Hepatic stellate cell (primary cell): ENCODE measurements at regions not wholly inside any gene's neighbourhood (a gene's known extent, or its start where the extent isn't known, plus 50 kb on each side); places are given as distances from the start of the nearest gene placed in this dataset.

Source experiments
- DNase-seq: peaks from one replicate; pipeline ENCODE4 v3.0.0; 2011; ENCODE audit warnings: low spot score

GRCh38 chr21:24112020-24112419 lies 1495.3 kb downstream of the MRPL39 start:
- DNase-seq, result no peak

GRCh38 chr21:24110846-24111245 lies 1496.4 kb downstream of the MRPL39 start:
- no peak for DNase-seq

GRCh38 chr21:24097181-24097580 lies 1510.1 kb downstream of the MRPL39 start:
- DNase-seq, result no peak

GRCh38 chr21:24096651-24097050 lies 1510.6 kb downstream of the MRPL39 start:
- no peak for DNase-seq

GRCh38 chr21:24093032-24093431 lies 1514.2 kb downstream of the MRPL39 start:
- DNase-seq, result no peak

GRCh38 chr21:24076179-24076578 lies 1531.1 kb downstream of the MRPL39 start:
- DNase-seq, result no peak

- no peak for DNase-seq
Observed at GRCh38 chr21:24055696-24056095, 1551.6 kb downstream of the MRPL39 start.

GRCh38 chr21:24050231-24050630 lies 1557.0 kb downstream of the MRPL39 start:
- DNase-seq, result no peak

- DNase-seq, result no peak
Observed at GRCh38 chr21:24046829-24047443, 1560.3 kb downstream of the MRPL39 start.

- DNase-seq, result peak; percentile 4
Observed at GRCh38 chr21:24045775-24046215, 1561.5 kb downstream of the MRPL39 start.

- no peak for DNase-seq
Observed at GRCh38 chr21:24045373-24045772, 1561.9 kb downstream of the MRPL39 start.

- DNase-seq, result no peak
Observed at GRCh38 chr21:24042687-24043086, 1564.6 kb downstream of the MRPL39 start.

- no peak for DNase-seq
Observed at GRCh38 chr21:24032709-24033232, 1574.5 kb downstream of the MRPL39 start.

GRCh38 chr21:24027396-24027795 lies 1579.9 kb downstream of the MRPL39 start:
- DNase-seq, result no peak

GRCh38 chr21:24025101-24025500 lies 1582.2 kb downstream of the MRPL39 start:
- no peak for DNase-seq

- DNase-seq, result no peak
Observed at GRCh38 chr21:24023936-24024335, 1583.3 kb downstream of the MRPL39 start.

GRCh38 chr21:24023402-24023801 lies 1583.9 kb downstream of the MRPL39 start:
- no peak for DNase-seq

- no peak for DNase-seq
Observed at GRCh38 chr21:24014381-24014780, 1592.9 kb downstream of the MRPL39 start.

- no peak for DNase-seq
Observed at GRCh38 chr21:24011087-24011486, 1596.2 kb downstream of the MRPL39 start.

- DNase-seq, result no peak
Observed at GRCh38 chr21:24007592-24007991, 1599.7 kb downstream of the MRPL39 start.

GRCh38 chr21:23986987-23987386 lies 1620.3 kb downstream of the MRPL39 start:
- DNase-seq, result no peak

GRCh38 chr21:23986214-23986613 lies 1621.1 kb downstream of the MRPL39 start:
- DNase-seq, result no peak

GRCh38 chr21:23982546-23982945 lies 1624.7 kb downstream of the MRPL39 start:
- no peak for DNase-seq

- DNase-seq, result no peak
Observed at GRCh38 chr21:23977971-23978370, 1629.3 kb downstream of the MRPL39 start.
